Keratinocyte (primary cell): ENCODE measurements at regions not wholly inside any gene's neighbourhood (a gene's known extent, or its start where the extent isn't known, plus 50 kb on each side); places are given as distances from the start of the nearest gene placed in this dataset.
"Not testable (repeated sequence)": the region's sequence is repeated elsewhere in the genome, so short reads cannot be mapped to it uniquely, and the experiment has no call there.

Experiments used
- DNase-seq: peaks from one replicate; pipeline ENCODE4 v3.0.0-alpha.2; 2011; ENCODE audit warnings: low read depth, missing footprints, low spot score
- FAIRE-seq: peaks from 2 replicates; lab custom pipeline; 2011; peaks lifted over from hg19 to GRCh38; lab: Jason Lieb, UNC
- H2AFZ ChIP-seq: 2 replicates; pipeline ENCODE4 v1.6.0; 2012; ENCODE audit warnings: low read length, control low read depth, inconsistent platforms; ENCODE audit not compliant: control insufficient read depth
- H3K27ac ChIP-seq: 2 replicates; pipeline ENCODE4 v1.5.1; 2011; ENCODE audit warnings: low read length; ENCODE audit not compliant: control insufficient read depth, insufficient read depth
- H3K27me3 ChIP-seq: 3 replicates; pipeline ENCODE4 v1.6.0; 2011; ENCODE audit warnings: low read length; ENCODE audit not compliant: control insufficient read depth, insufficient read depth; ENCODE audit errors: extremely low read depth
- H3K36me3 ChIP-seq, 2 experiments: 2 replicates in 1 of 2; 3 replicates in 1 of 2; pipeline ENCODE4 v1.5.1; 2011; ENCODE audit warnings: low read length in 2 of 2, mild to moderate bottlenecking in 1 of 2; ENCODE audit not compliant: control insufficient read depth in 2 of 2, insufficient read depth in 2 of 2; ENCODE audit errors: extremely low read depth in 1 of 2
- H3K4me1 ChIP-seq: 3 replicates; pipeline ENCODE4 v1.5.1; 2011; ENCODE audit warnings: low read length; ENCODE audit not compliant: control insufficient read depth, insufficient read depth; ENCODE audit errors: extremely low read depth
- H3K4me2 ChIP-seq: 3 replicates; pipeline ENCODE4 v1.6.0; 2011; ENCODE audit warnings: low read depth, low read length; ENCODE audit not compliant: control insufficient read depth, insufficient read depth; ENCODE audit errors: extremely low read depth
- H3K4me3 ChIP-seq, 3 experiments: fragments of 200-600 bp in 1 of 3; sonication (generic) in 1 of 3; 2 replicates in 2 of 3; 3 replicates in 1 of 3; pipeline ENCODE4 v1.5.1; 2011 to 2016; ENCODE audit warnings: low read length in 3 of 3, mild to moderate bottlenecking in 3 of 3, control low read depth in 2 of 3, inconsistent platforms in 1 of 3, low read depth in 1 of 3, mixed read lengths in 1 of 3, mixed run types in 1 of 3, moderate library complexity in 1 of 3; ENCODE audit not compliant: control insufficient read depth in 2 of 3, insufficient read depth in 2 of 3; ENCODE audit errors: extremely low read depth in 1 of 3
- H3K79me2 ChIP-seq: 2 replicates; pipeline ENCODE4 v1.6.0; 2012; ENCODE audit warnings: low read length; ENCODE audit not compliant: control insufficient read depth, insufficient read depth
- H3K9ac ChIP-seq: 3 replicates; pipeline ENCODE4 v1.6.0; 2011; ENCODE audit warnings: low read length; ENCODE audit not compliant: control insufficient read depth, insufficient read depth; ENCODE audit errors: extremely low read depth
- H3K9me1 ChIP-seq: 3 replicates; pipeline ENCODE4 v1.6.0; 2011; ENCODE audit warnings: low read length; ENCODE audit not compliant: control insufficient read depth, insufficient read depth; ENCODE audit errors: extremely low read depth
- H3K9me3 ChIP-seq: 2 replicates; pipeline ENCODE4 v1.5.1; 2012; ENCODE audit warnings: low read depth, low read length; ENCODE audit not compliant: control insufficient read depth
- H4K20me1 ChIP-seq: 3 replicates; pipeline ENCODE4 v1.6.0; 2011; ENCODE audit warnings: low read length; ENCODE audit not compliant: control insufficient read depth, insufficient read depth; ENCODE audit errors: extremely low read depth
- CTCF ChIP-seq, 3 experiments: IDR thresholded peaks in 1 of 3; conservative IDR thresholded peaks in 1 of 3; optimal IDR thresholded peaks in 1 of 3; 2 replicates in 2 of 3; 3 replicates in 1 of 3; pipeline versions ENCODE3 to v1.5.1; 2011; ENCODE audit warnings: low read length in 3 of 3, mild to moderate bottlenecking in 3 of 3, moderate library complexity in 2 of 3, control low read depth in 1 of 3, inconsistent platforms in 1 of 3; ENCODE audit not compliant: insufficient read depth in 2 of 3; ENCODE audit errors: extremely low read depth in 1 of 3
- EZH2 ChIP-seq: IDR thresholded peaks from one replicate; pipeline ENCODE4 v1.6.1; 2012; ENCODE audit warnings: inconsistent platforms, mild to moderate bottlenecking, low read length, moderate library complexity
- dilution Hi-C: fragments of 300-500 bp; cut with MboI; formaldehyde crosslinking; loops from one replicate; pipeline ENCODE4 v1.7.0; 2020; ENCODE audit warnings: low sequenced_read_pairs; ENCODE audit not compliant: extremely low pct_ligation_motif_present

- no peaks in the 10 kb centered on the region for H3K79me2 ChIP-seq
- no peak overlapping the region for H2AFZ ChIP-seq
- no peaks in the 10 kb centered on the region for H3K4me1 ChIP-seq
- dilution Hi-C loops = no loop called here
- no peaks in the 10 kb centered on the region for H3K36me3 ChIP-seq
- DNase-seq (no peak), FAIRE-seq (no peak)
- no peaks in the 10 kb centered on the region for H4K20me1 ChIP-seq
- H3K4me2 ChIP-seq = no peak overlapping the region
- H3K27me3 ChIP-seq = no peaks in the 10 kb centered on the region
- H3K27ac ChIP-seq = no peak overlapping the region
- no peak overlapping the region for H3K9ac ChIP-seq
- no peak overlapping the region for H3K4me3 ChIP-seq
- TF ChIP-seq EZH2 = no peak
- TF ChIP-seq CTCF (optimal IDR thresholded peaks at IDR 0.05 in 1 of 3, IDR thresholded peaks at IDR 0.05 in 1 of 3, conservative IDR thresholded peaks at IDR 0.05 in 1 of 3; ENCODE audit: extremely low read depth in 1 of 3, insufficient read depth in 2 of 3, low read length in 3 of 3) = no peak
- H3K9me3 ChIP-seq = peaks cover 19% of the 10 kb centered on the region
- H3K9me1 ChIP-seq = no peaks in the 10 kb centered on the region
Observed at GRCh38 chr22:49344161-49344560, 483.5 kb downstream of the BRD1 start.

- TF ChIP-seq EZH2 (no peak), CTCF (optimal IDR thresholded peaks at IDR 0.05 in 1 of 3, IDR thresholded peaks at IDR 0.05 in 1 of 3, conservative IDR thresholded peaks at IDR 0.05 in 1 of 3; ENCODE audit: extremely low read depth in 1 of 3, insufficient read depth in 2 of 3, low read length in 3 of 3) (no peak)
- no peaks in the 10 kb centered on the region for H3K36me3 ChIP-seq
- FAIRE-seq (no peak), DNase-seq (no peak)
- H3K9me1 ChIP-seq = no peaks in the 10 kb centered on the region
- no peak overlapping the region for H3K4me3 ChIP-seq
- no peaks in the 10 kb centered on the region for H4K20me1 ChIP-seq
- H3K9ac ChIP-seq = no peak overlapping the region
- no peak overlapping the region for H2AFZ ChIP-seq
- no peaks in the 10 kb centered on the region for H3K79me2 ChIP-seq
- H3K27me3 ChIP-seq = no peaks in the 10 kb centered on the region
- dilution Hi-C loops = no loop called here
- H3K4me1 ChIP-seq = no peaks in the 10 kb centered on the region
- no peak overlapping the region for H3K27ac ChIP-seq
- no peak overlapping the region for H3K4me2 ChIP-seq
- peaks cover 12% of the 10 kb centered on the region for H3K9me3 ChIP-seq
Observed at GRCh38 chr22:49340406-49340805, 487.3 kb downstream of the BRD1 start.

GRCh38 chr22:49336483-49336882 lies 491.2 kb downstream of the BRD1 start:
- H2AFZ ChIP-seq, FAIRE-seq, H3K9ac ChIP-seq, H4K20me1 ChIP-seq, H3K4me2 ChIP-seq, H3K27me3 ChIP-seq, H3K4me3 ChIP-seq, H3K36me3 ChIP-seq, H3K27ac ChIP-seq, H3K4me1 ChIP-seq, dilution Hi-C loops, H3K79me2 ChIP-seq, H3K9me1 ChIP-seq, DNase-seq: not testable (repeated sequence)
- H3K9me3 ChIP-seq = peaks cover 20% of the 10 kb centered on the region
